ENCODE measurements at regions not wholly inside any gene's neighbourhood (a gene's known extent, or its start where the extent isn't known, plus 50 kb on each side); places are given as distances from the start of the nearest gene placed in this dataset.
"Not testable (repeated sequence)": the region's sequence is repeated elsewhere in the genome, so short reads cannot be mapped to it uniquely, and the experiment has no call there.

DNA sequence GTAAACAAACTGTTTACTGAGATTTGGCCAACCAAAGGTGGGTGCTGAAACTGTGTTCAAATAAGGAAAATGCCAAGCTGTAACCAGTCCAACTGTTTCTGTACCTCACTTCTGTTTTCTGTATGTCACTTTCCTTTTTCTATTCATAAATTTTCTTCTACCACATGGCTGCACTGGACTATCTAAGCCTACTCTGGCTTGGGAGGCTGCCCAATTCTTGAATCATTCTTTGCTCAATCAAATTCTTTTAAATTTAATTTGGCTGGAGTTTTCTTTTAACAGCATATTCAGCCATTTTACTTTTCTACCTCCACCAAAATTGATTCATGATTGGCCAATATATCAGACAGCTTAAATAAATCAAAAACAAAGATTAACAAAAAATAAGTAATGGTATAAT lies 1575.5 kb upstream of the SPRY2 start:
- DNase-seq, result no peak

DNA sequence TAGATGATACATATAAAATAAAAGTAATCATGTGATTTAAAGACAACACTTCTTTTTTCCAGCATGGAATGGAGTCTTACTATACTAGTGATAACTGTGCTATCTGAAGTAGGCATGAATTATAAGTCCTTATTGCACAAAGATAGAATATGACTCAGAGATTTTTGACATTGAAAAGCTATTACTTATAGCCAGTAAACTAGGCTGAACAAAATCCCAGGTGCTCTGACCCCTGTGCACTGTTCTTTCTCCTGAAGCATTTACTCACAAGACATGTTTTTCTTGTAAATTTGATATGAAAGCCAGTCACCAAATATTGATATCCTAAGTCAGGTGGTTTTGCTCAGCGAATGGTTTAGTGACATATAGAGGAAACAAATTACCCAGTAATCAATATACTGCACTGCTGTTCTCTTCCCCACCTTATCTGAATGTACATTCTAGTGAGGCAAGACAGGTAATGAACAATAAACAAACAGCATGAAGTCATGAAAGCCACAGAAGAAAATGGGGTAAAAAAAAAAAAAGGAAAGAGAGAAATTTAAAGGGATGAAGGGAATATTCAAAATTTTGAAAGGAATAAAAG lies 1567.0 kb upstream of the SPRY2 start:
- no peak for DNase-seq

DNA sequence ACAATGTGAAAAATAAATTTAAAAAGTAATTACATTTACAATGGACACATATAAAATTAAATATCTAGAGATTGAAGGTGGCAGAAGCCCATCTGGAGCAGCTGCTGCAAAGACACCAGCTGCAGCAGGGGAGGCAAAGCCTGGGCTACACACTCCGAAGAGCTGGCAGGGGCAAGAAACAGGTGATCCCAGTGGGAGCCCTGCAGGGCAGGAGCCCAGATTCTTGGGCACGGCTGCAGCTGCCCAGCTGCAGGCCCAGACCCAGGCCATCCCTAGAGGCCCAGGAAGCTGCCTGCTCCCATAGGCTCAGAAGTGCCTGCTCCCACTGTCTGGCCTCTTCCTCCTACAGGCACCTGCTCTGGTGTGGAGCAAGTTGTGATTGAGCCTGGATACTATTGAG lies 1547.9 kb upstream of the SPRY2 start:
- DNase-seq, result no peak

DNA sequence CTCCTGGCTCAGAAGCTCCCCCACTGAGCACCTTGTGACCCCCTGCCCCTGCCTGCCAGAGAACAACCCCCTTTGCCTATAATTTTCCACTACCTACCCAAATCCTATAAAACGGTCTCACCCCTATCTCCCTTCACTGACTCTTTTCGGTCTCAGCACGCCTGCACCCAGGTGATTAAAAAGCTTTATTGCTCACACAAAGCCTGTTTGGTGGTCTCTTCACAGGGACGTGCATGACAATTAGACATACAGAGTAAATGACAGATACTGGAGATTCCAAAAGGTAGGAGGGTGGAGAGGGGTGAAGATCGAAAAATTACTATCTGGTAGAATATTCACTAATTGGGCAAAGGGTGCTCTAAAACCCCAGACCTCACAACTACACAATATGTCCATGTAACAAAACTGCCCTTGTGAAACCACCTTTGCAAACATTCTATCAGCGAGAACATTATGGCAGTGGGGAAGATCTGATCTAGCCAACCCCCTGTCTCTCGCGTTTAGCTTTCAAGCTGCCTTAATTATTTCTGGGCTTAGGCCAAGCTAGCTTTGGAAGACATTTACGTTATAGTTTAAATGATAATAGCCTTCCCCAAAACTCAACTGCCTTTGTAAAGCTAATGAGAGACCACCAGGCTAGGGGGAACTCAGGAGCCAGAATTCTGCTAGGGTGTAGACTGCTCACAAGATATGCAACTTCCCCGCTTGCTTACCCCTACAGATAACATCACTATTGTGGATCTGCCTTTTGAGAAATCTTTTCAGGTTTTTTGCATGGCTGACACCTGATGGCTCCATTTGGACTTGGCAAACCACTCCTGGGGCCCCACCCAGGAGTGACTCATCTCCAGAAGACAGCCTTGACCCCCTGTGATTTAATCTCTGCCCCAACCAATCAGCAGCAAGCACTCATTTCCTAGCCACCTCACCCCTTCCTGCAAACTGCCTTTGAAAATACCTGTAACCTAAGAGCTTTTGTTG lies 1534.0 kb upstream of the SPRY2 start:
- no peak for DNase-seq

DNA sequence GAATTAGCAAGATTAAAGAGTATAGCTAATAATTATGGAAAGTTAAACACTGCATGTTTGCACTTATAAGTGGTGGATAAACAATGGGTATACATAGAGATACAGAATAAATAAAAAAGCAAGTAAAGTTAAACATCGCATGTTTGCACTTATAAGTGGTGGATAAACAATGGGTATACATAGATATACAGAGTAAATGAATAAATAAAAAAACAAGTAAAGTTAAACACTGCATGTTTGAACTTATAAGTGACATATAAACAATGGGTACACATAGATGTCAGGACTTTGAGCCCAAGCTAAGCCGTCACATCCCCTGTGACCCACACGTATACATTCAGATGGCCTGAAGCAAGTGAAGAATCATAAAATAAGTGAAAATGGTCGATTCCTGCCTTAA lies 1533.3 kb upstream of the SPRY2 start:
- DNase-seq, result no peak

DNA sequence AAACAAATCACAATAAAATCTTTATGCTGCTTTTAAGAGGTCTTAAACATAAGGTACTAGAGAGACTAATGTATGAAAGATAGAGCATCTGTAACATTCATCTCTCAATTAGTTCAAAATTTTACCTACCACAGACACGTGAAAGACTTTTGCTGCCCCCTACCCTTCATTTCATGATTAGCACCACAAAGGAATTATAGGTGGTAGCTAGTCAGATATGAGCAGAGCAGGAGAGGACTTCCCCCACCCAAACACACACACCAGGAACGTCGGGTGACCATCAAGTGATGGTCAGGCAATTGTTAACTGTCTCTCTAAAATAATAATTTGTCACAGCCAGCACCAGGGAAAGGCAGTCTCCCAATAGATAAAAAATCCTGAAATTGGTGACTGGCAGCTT lies 1531.7 kb upstream of the SPRY2 start:
- no peak for DNase-seq

DNA sequence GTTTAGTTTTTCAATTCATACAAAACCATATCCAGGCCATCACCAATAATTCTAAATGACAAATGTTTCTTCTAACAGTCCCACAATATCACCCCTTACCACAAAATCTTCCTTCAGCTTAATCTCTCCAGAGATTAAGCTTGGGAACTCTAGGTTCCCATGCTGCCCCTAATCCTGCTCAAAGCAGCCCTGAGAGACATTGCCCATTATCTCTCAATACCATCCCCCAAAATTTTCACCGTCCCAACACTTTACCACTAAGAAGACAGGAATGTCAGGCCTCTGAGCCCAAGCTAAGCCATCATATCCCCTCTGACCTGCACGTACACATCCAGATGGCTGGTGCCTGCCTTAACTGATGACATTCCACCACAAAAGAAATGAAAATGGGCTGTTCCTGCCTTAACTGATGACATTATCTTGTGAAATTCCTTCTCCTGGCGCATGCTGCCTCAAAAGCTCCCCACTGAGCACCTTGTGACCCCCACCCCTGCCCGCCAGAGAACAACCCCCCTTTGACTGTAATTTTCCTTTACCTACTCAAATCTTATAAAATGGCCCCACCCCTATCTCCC lies 1530.9 kb upstream of the SPRY2 start:
- DNase-seq, result not testable (repeated sequence)

DNA sequence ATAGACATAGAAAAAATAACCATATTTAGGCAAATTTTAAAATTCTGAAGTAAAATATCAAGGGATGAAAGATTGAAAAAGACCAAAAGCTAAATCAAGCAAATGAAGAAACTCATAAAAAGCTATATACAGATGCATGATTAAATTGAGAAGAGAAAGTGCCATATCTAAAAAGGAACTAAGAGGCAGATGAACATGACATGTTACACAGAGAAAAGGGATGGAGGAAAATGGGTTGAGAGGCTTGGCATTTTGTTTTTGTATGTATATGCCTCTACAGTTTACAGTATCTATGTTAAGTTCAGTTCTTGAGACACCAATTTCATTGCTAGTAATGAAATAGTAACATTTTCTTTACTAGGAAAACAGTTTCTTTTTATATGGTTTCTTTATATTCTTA lies 1507.4 kb upstream of the SPRY2 start:
- DNase-seq, result no peak

DNA sequence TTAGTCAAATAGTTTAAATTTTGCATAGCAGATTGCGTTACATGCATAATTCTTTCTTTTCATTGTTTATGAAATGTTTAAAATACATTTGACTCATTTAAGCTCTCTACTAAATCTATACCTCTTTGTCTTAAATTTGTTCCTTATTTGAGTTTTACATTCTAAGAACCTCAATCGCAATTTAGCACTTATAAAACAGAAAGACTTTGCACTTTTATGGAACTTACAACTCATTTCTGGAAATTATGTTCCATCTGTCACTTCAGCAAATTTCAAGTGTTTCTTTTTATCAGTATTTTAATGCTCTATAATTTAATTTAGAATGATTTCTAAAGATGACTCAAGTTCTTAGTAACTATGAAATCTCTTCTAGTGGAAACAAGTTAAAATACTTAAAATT lies 1505.8 kb upstream of the SPRY2 start:
- DNase-seq, result no peak

DNA sequence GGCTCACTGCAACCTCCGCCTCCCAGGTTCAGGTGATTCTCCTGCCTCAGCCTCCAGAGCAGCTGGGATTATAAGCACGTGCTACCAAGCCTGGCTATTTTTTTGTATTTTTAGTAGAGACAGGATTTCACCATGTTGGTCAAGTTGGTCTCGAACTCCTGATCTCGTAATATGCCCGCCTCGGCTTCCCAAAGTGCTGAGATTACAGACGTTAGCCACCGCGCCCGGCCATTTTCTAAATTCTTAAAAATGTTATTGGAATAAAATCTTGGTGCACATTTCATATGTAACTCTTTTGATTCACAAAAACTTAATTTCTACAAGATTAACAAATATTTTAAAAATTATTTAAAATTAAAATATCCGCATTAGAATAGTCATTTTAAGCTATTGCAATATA lies 1480.3 kb upstream of the SPRY2 start:
- no peak for DNase-seq

DNA sequence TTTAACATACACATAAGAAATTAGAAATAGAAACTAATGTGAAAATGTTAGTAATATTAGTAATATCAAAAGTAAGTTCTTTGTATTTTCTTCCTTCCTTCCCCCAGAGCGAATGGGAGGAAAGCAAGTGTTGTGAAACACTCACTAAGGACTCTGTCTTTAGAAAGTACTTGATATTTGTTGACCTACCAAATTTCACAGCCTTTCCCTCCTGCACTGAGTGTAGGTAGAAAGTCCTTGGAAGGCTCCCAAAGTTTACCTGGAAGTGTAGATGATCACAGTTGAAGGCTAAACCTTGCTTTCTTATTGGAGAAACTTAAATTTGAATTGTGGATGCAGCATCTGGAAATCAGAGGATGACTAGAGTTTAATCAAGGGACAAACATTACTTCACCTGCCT lies 1459.5 kb upstream of the SPRY2 start:
- DNase-seq, result no peak

DNA sequence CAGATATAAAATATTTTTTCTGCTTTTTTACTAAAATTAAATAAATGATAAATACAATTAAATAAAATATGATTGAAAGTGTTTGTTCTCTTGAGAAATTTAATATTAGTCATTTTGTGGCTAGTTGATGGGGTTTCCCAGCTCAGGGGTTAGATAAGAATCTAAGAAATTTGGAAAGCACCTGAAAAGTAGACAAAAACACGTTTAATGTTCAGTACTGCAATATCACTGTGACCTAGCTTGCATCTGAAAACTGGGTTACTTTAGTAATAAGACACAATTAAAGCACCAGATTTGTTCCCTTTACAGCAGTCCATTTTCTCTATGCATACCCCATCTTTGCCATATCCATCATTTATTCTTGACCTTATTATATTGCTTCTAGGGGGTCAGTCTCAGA lies 1454.8 kb upstream of the SPRY2 start:
- DNase-seq, result no peak

DNA sequence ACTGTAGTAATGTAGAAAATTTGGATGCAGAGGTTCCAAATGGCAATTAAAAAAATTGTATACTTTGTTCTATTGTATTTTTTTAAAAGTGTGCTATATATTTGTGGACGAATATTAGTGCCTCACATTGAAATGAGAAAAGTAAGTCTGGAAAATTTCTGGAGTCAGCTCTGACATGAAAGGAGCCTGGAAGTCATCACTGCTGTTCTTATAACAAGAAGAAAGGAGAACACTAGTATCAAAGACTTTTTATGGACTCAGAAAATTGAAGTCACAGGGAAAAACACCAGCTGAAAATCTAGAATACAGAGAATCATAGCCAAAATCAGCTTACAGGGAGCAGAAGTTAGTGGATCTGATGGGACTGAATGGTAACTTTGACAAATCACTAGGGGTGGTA lies 1450.7 kb upstream of the SPRY2 start:
- DNase-seq, result no peak

DNA sequence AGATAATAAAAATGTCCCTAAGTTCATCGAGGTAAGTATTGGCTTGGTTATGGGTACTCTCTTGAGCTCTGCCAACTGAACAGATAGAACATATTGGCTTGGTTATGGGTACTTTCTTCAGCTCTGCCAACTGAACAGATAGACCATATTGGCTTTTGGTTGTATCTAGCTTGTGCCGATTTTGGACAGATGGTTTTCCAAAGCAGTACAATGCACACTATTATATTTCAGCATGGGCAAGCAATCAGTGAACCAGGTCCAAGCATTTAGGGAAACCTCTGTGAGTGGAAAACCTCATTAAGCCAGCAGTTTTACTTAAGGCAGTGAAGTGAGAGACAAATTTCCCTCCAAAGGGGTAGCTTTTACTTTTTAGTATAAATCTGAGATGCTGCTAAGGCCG lies 1440.5 kb upstream of the SPRY2 start:
- no peak for DNase-seq

DNA sequence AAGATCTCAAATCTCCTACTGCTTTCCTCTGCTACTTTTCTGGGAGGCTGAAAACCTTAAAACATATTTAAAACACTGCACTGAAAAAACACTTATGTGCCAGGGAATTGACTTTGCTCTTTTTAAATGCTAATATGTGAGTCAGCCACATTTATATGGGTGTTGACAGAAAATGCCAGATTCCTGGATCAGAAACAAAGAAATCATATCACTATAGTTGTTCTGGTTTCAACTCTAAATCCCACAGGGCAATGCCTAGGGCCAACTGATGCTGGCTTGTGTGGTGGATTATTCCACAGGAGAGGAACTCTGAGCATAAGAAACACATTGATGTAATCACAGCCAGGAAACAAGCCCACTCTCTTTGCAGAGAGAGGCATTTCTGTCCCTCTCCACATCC lies 1439.0 kb upstream of the SPRY2 start:
- DNase-seq, result no peak

DNA sequence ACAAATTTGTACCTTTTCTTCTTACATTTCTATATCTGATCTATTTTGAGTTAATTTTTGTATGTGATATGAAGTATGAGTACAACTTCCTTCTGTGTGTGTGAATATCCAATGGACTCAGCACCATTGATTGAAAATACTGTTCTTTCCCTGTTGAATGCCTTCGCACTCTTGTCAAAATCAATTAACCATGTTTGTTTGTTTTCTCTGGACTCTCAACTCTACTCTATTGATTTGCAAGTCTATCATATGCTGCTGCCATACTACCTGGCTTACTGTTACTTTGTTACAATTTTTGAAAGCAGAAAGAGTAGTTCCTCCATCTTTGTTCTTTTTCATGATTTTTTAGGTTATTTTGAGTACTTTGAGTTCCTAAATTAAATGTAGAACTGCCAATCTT lies 1437.4 kb upstream of the SPRY2 start:
- DNase-seq, result no peak

DNA sequence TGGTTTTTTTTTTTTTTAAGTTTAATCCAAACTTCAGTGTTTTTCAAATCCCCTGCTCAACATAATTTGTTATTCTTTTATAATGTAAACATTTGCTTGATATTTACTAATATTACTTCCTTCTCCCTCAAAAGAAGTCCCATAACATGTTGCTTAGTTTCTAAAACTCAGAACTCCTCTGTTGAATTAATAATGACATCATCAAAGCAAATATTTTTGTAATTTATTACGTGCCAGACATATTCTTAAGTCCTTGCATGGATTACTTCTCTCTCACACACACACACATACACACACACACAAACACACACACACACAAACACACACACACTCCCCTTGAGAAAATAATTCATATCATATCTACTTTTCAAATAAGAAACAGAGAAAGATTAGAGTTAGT lies 1432.3 kb upstream of the SPRY2 start:
- no peak for DNase-seq

DNA sequence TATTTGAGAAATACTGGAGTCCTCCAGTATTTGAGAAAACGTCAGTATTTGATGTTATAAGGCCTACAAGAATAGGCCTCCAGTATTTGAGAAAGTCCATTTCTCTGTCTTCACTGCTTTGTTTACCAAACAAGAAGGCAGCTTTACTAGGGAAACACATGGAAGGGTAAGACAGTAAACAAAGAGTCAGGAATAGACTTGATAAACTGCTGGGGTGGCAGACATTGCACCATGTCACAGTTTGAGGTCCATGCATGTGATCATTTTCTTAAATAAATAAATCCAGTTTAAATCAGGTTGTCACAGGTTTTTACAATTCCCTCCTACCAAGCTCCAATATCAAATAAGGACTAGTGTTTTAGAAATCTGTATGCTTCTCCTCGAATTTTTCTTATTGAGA lies 1431.0 kb upstream of the SPRY2 start:
- no peak for DNase-seq

DNA sequence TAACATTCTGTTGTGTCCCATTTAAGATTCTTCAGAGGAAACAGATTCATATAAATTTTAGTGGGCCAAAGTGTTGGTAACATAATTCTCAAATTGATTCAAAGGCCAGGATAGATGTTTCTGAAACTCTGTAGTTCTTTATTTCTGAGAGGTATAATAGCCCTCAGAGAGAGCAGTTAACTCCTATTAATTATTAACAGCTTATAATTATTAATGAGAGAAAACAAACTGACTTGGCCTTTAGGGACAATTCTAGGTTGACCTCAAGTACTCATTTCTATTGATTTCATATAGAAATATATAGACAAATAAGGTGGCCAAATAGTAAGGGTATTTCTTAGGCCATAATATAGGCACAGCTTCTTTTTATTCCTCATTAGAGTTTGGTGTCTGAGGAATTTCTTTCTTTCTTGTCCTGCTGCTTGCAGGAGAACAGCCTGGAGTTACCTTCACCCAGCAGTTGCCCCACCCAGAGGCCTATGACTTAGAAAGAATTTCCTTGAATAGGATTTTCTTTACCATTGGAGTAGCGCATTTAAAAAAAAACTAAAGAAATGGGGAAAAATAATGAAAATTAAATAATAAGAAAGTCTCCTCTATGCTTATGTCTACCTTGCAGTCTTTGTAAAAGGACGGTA lies 1430.1 kb upstream of the SPRY2 start:
- DNase-seq, result no peak

DNA sequence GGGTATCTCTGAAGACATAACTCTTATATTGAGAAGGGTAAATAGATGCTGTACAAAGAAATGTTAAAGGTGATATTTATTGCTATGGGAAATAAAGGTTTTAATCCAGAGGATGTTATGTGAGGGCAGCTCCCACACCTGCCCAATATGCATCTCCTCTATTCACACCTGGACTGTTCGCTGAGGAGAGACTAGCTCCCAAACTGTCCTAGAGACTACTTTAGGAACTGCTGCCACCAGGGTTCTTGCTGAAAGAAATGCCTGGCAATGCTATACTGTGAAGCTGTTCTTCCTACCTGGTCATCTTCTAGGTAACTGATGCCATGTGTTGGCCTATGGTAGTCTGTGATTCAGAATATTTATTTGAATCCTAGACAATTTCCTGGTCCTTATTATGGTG lies 1421.5 kb upstream of the SPRY2 start:
- DNase-seq, result no peak

DNA sequence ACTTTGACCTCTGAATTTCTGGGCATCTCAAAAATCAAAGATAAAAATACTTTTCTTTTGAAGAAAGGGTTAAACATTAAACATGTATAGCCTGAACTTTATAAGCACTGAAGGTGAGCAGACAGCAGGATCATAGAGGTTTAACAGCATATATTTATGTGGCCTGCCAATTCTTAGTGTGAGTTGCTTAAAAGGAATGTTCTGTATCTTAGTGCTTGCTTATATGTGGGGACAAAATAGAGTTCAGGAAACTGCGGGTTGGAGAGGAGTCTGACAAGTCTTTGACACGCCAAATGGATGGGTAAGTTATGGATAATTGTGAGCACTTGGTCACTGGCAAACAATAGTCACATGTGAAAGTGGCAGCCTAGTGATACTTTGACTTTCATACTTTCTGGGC lies 1419.4 kb upstream of the SPRY2 start:
- no peak for DNase-seq

DNA sequence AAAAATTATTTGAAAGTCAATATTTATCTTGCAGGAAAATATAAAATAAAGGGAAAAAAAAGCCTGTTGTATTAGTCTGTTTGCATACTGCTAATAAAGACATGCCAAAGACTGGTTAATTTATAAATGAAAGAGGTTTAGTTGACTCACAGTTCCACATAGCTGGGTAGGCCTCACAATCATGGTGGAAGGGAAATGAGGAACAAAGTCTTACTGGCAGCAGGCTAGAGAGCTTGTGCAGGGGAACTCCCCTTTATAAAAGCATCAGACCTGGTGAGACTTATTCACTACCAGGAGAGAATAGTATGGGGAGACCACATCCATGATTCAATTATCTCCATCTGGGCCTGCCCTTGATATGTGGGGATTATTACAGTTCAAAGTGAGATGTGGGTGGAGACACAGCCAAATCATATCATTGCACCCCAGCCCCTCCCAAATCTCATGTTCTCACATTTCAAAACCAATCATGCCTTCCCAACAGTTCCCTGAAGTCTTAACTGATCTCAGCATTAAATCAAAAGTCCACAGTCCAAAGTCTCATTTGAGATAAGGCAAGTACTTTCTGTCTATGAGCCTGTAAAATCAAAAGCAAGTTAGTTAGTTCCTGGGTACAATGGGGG lies 1416.5 kb upstream of the SPRY2 start:
- no peak for DNase-seq

DNA sequence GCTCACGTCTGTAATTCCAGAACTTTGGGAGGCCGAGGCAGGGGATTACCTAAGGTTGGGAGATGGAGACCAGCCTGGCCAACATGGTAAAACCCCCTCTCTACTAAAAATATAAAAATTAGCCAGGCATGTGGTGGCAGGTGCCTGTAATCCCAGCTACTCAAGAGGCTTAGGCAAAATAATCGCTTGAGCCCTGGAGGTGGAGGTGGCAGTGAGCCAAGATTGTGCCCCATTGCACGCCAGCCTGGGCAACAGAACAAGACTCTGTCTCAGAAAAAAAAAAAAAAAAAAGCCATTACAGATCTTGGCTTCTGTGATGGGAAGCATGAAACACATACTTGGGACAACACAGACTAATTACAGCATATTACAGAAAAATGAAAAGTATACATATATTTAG lies 1404.5 kb upstream of the SPRY2 start:
- DNase-seq, result no peak

Measured in T-helper 1 cell (primary cell).